Immature natural killer cell (primary cell): ENCODE measurements at regions not wholly inside any gene's neighbourhood (a gene's known extent, or its start where the extent isn't known, plus 50 kb on each side); places are given as distances from the start of the nearest gene placed in this dataset.
"Not testable (repeated sequence)": the region's sequence is repeated elsewhere in the genome, so short reads cannot be mapped to it uniquely, and the experiment has no call there.

ENCODE experiments used
- DNase-seq, 3 donors: peaks; one replicate each; pipeline ENCODE4 v3.0.0; 2022; ENCODE audit warnings: mixed read lengths in 1 of 3
- H3K27ac Mint-ChIP-seq, 6 donors: one replicate each; pipeline ENCODE4 v1.8.0; 2020; ENCODE audit warnings: mixed read lengths in 6 of 6, mild to moderate bottlenecking in 5 of 6, inconsistent platforms in 4 of 6, moderate library complexity in 3 of 6
- H3K27me3 Mint-ChIP-seq, 3 donors: one replicate each; pipeline ENCODE4 v1.8.0; 2020 to 2021; ENCODE audit warnings: low read depth in 3 of 3, mild to moderate bottlenecking in 3 of 3, mixed read lengths in 3 of 3, moderate library complexity in 3 of 3, inconsistent platforms in 1 of 3
- H3K36me3 Mint-ChIP-seq, 3 donors: one replicate each; pipeline ENCODE4 v1.8.0; 2020; ENCODE audit warnings: mixed read lengths in 3 of 3, inconsistent platforms in 2 of 3, mild to moderate bottlenecking in 2 of 3
- H3K4me1 Mint-ChIP-seq, 2 donors: one replicate each; pipeline ENCODE4 v1.8.0; 2020; ENCODE audit warnings: inconsistent platforms in 2 of 2, mild to moderate bottlenecking in 2 of 2, mixed read lengths in 2 of 2, moderate library complexity in 1 of 2
- H3K4me3 Mint-ChIP-seq, 5 donors: one replicate each; pipeline ENCODE4 v1.8.0; 2020; ENCODE audit warnings: mild to moderate bottlenecking in 5 of 5, mixed read lengths in 5 of 5, inconsistent platforms in 3 of 5, moderate library complexity in 3 of 5
- H3K9me3 Mint-ChIP-seq, 6 donors: one replicate each; pipeline ENCODE4 v1.8.0; 2020; ENCODE audit warnings: mild to moderate bottlenecking in 6 of 6, mixed read lengths in 6 of 6, inconsistent platforms in 4 of 6, moderate library complexity in 3 of 6

DNA sequence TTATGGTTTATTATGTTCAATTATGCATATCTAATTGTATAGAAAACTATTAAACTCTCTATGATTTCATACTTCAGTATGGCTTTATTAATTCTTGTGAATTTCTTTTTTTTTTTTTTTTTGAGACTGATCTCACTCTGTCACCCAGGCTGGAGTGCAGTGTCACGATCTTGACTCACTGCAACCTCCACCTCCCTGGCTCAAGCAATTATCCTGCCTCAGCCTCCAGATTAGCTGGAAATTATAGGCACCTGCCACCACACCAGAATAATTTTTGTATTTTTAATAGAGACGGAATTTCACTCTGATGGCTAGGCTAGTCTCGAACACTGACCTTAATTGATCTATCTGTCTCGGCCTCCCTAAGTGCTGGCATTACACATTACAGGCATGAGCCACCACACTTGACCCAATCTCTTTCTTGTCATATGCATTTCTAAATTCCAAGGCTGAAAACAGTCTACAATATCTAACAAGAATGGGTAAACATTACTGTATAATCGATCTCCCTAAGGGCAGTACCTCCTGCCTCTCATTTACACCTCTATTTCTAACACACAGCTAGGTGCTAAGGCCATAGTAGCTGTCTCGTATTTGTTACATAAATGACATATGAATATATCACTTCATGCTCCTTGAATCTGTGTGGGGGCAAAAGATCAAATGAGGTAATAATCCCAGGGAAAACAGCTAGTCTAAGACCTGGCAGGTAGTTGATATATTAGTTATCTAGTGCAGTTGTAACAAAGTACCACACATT lies 258.2 kb upstream of the CDH8 start:
- no peak overlapping the region for H3K27ac Mint-ChIP-seq
- H3K4me1 Mint-ChIP-seq = no peaks in the 10 kb centered on the region
- DNase-seq = no peak
- H3K9me3 Mint-ChIP-seq = peaks cover 8 to 60% (median 27%) of the 10 kb centered on the region in 6 donors
- no peaks in the 10 kb centered on the region for H3K27me3 Mint-ChIP-seq
- no peak overlapping the region for H3K4me3 Mint-ChIP-seq
- no peaks in the 10 kb centered on the region for H3K36me3 Mint-ChIP-seq

- no peak overlapping the region for H3K4me3 Mint-ChIP-seq
- peaks cover 0 to 1% (median 0%) of the 10 kb centered on the region in 3 donors for H3K27me3 Mint-ChIP-seq
- DNase-seq = no peak
- H3K36me3 Mint-ChIP-seq = no peaks in the 10 kb centered on the region
- no peaks in the 10 kb centered on the region for H3K4me1 Mint-ChIP-seq
- H3K9me3 Mint-ChIP-seq = peaks cover 7 to 36% (median 24%) of the 10 kb centered on the region in 6 donors
- no peak overlapping the region for H3K27ac Mint-ChIP-seq
Measured at GRCh38 chr16:62288990-62289629, 252.9 kb upstream of the CDH8 start.

DNA sequence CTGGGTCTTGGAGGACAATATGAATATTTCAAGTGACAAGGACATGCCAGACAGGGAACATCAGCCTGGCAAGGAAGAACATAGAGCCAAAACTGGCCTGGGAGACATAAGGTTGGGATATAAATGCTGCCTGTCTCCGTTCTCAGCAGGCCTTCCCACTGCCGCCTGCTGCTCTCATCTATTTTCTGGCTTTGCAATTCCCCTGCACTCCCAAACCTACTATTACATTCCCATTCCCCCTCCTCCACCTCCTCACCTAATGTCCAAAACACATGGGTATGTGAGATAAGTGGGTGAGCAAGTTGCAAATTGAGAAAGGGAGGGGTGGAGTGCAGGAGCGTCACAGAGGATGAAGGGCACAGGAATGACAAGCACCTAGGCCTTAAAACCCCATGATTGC lies 244.3 kb upstream of the CDH8 start:
- no peaks in the 10 kb centered on the region for H3K27me3 Mint-ChIP-seq
- H3K4me1 Mint-ChIP-seq = no peaks in the 10 kb centered on the region
- no peak for DNase-seq
- peaks cover 2 to 37% (median 12%) of the 10 kb centered on the region in 6 donors for H3K9me3 Mint-ChIP-seq
- H3K36me3 Mint-ChIP-seq = no peaks in the 10 kb centered on the region
- no peak overlapping the region for H3K27ac Mint-ChIP-seq
- no peak overlapping the region for H3K4me3 Mint-ChIP-seq

DNA sequence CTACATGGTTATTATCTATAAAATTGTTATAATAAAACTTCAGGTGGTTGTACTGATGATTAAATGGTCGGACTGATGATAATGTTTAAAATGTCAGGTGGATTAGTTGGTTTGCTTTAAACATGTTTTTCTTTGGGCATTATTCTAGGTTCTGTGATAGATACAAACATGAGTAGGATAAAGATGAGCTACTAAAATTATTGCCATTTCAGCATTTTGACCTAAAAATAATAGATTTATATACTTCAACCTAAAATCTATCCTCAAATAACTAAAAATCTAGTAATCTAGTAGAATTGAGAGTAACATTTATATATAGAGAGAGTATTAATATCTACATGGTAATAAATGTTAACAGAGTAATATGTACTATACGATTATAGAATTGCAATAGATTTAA lies 241.7 kb upstream of the CDH8 start:
- no peak overlapping the region for H3K27ac Mint-ChIP-seq
- no peaks in the 10 kb centered on the region for H3K27me3 Mint-ChIP-seq
- no peak for DNase-seq
- no peaks in the 10 kb centered on the region for H3K4me1 Mint-ChIP-seq
- no peaks in the 10 kb centered on the region for H3K36me3 Mint-ChIP-seq
- no peak overlapping the region for H3K4me3 Mint-ChIP-seq
- H3K9me3 Mint-ChIP-seq = peaks cover 4 to 54% (median 18%) of the 10 kb centered on the region in 6 donors

GRCh38 chr16:62276637-62277036 lies 240.4 kb upstream of the CDH8 start:
- H3K4me3 Mint-ChIP-seq = no peak overlapping the region
- H3K4me1 Mint-ChIP-seq = no peaks in the 10 kb centered on the region
- H3K9me3 Mint-ChIP-seq = peaks cover 4 to 62% (median 19%) of the 10 kb centered on the region in 6 donors
- no peak overlapping the region for H3K27ac Mint-ChIP-seq
- DNase-seq = no peak
- H3K27me3 Mint-ChIP-seq = no peaks in the 10 kb centered on the region
- H3K36me3 Mint-ChIP-seq = no peaks in the 10 kb centered on the region

- H3K4me1 Mint-ChIP-seq = peaks cover 0 to 1% of the 10 kb centered on the region in 2 donors
- H3K36me3 Mint-ChIP-seq = no peaks in the 10 kb centered on the region
- H3K27me3 Mint-ChIP-seq = no peaks in the 10 kb centered on the region
- no peak for DNase-seq
- no peak overlapping the region for H3K27ac Mint-ChIP-seq
- no peak overlapping the region for H3K4me3 Mint-ChIP-seq
- H3K9me3 Mint-ChIP-seq = peaks cover 7 to 62% (median 32%) of the 10 kb centered on the region in 6 donors
Measured at GRCh38 chr16:62272035-62272434, 235.8 kb upstream of the CDH8 start.

DNA sequence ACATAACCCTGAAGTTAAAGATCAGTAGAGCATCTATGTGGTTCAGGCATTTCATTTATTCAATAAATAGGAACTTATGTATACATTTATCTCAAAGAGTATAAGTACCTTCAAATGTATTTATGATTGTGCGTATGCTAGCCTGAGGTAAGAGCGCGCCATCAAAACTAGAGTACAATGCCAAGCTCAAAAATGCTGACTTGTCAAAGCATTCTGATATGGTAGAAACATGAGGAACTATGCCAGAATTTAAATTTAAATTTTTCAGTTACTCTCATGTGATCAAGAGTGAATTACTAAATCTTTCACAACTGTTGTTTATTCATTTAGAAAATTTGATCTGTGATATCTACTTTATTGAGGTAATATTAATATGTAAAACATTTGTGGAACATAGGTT lies 225.5 kb upstream of the CDH8 start:
- DNase-seq = no peak
- no peaks in the 10 kb centered on the region for H3K27me3 Mint-ChIP-seq
- H3K4me1 Mint-ChIP-seq = no peaks in the 10 kb centered on the region
- H3K27ac Mint-ChIP-seq = no peak overlapping the region
- no peaks in the 10 kb centered on the region for H3K36me3 Mint-ChIP-seq
- no peak overlapping the region for H3K4me3 Mint-ChIP-seq
- peaks cover 14 to 76% (median 30%) of the 10 kb centered on the region in 6 donors for H3K9me3 Mint-ChIP-seq

DNA sequence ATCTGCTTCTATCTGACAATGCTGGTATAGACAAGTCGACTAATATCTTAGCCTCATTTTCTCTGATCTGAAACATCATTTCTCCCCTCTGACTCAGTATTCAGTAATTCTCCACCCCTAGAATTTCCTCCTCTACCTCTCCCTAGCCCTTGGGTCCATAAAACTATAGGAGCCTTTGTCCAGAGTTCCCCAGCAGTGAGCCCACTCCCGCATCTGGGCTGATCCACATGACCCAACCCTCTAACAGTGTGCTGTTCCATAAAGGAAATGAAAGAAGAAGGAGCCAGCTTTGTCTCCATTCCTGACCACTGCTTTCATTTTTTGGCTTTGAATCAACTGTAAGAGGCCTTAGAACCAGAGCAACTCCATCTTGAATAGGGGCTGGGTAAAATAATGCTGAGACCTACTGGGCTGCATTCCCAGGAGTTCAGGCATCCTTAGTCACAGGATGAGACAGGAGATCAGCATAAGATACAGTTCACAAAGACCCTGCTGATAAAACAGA lies 222.7 kb upstream of the CDH8 start:
- not testable (repeated sequence) for H3K4me3 Mint-ChIP-seq, H3K4me1 Mint-ChIP-seq

DNA sequence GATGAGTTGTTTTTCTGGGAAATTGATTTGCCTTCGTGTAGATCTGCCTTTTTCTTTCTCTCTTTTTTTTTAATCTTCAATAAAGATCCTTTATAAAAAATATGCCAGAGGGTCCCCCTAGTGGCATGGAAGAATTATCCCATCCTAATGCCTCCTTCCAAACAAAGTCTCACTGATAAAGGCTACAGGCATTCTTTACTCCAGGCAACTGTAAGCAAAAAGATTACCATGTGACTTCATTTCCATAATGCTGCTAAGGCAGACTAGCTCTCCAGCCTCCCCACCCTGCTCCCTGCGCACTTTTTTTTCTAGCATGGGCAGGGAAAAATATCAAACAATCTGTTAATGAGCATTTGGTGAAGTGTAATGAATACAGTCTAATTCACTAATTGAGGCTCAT lies 220.2 kb upstream of the CDH8 start:
- Mint-ChIP-seq H3K9me3 (peaks cover 4 to 70% (median 21%) of the 10 kb centered on the region in 6 donors), H3K36me3 (no peaks in the 10 kb centered on the region), H3K4me1 (no peaks in the 10 kb centered on the region), H3K27me3 (no peaks in the 10 kb centered on the region), H3K4me3 (no peak overlapping the region), H3K27ac (no peak overlapping the region)
- DNase-seq = no peak

More for the DNA sequence above, 222.7 kb upstream of the CDH8 start:
- H3K36me3 Mint-ChIP-seq, H3K27me3 Mint-ChIP-seq, DNase-seq, H3K27ac Mint-ChIP-seq: not testable (repeated sequence)
- peaks cover 4 to 77% (median 18%) of the 10 kb centered on the region in 6 donors for H3K9me3 Mint-ChIP-seq

GRCh38 chr16:62254847-62255246 lies 218.6 kb upstream of the CDH8 start:
- no peak for DNase-seq
- Mint-ChIP-seq H3K4me1 (no peaks in the 10 kb centered on the region), H3K9me3 (peaks cover 6 to 63% (median 19%) of the 10 kb centered on the region in 6 donors), H3K27me3 (no peaks in the 10 kb centered on the region), H3K36me3 (no peaks in the 10 kb centered on the region), H3K27ac (no peak overlapping the region), H3K4me3 (no peak overlapping the region)

DNA sequence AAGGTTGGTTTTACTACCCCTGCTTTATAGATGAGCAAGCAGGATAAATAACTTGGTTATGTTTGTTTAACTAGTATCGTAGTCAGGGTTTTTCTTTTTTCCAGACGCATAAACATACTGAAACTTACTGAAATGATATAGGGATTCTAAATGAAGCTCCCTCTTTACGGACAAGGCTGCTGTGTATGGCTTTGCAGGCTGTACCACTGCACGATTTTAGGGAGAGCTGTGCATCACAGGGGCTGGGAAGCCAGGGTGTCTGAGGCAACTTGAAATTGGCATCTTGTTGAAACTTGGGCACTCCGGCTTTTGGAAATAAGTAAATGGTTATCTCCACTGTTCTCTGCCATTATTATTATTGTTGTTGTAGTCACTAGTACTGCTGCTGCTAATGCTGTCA lies 218.1 kb upstream of the CDH8 start:
- H3K4me1 Mint-ChIP-seq = no peaks in the 10 kb centered on the region
- DNase-seq = no peak
- H3K9me3 Mint-ChIP-seq = peaks cover 5 to 65% (median 20%) of the 10 kb centered on the region in 6 donors
- H3K27ac Mint-ChIP-seq = no peak overlapping the region
- no peaks in the 10 kb centered on the region for H3K27me3 Mint-ChIP-seq
- H3K4me3 Mint-ChIP-seq = no peak overlapping the region
- H3K36me3 Mint-ChIP-seq = no peaks in the 10 kb centered on the region

GRCh38 chr16:62253966-62254365 lies 217.7 kb upstream of the CDH8 start:
- no peaks in the 10 kb centered on the region for H3K27me3 Mint-ChIP-seq
- no peaks in the 10 kb centered on the region for H3K4me1 Mint-ChIP-seq
- DNase-seq = no peak
- no peaks in the 10 kb centered on the region for H3K36me3 Mint-ChIP-seq
- no peak overlapping the region for H3K4me3 Mint-ChIP-seq
- no peak overlapping the region for H3K27ac Mint-ChIP-seq
- peaks cover 5 to 66% (median 22%) of the 10 kb centered on the region in 6 donors for H3K9me3 Mint-ChIP-seq

DNA sequence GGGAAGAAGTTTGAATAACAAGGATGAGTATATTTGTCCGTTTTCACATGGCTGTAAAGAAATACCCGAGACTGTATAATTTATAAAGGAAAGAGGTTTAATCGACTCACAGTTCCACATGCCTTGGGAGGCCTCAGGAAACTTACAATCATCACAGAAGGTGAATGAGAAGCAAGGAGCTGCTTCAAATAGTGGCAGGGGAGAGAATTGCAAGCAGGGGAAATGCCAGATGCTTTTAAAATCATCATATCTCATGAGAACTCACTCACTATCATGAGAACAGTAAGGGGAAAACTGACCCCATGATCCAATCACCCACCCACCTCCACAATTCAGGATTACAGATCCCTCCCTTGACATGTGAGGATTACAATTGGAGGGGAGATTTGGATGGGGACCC lies 212.8 kb upstream of the CDH8 start:
- Mint-ChIP-seq H3K4me3 (no peak overlapping the region), H3K36me3 (no peaks in the 10 kb centered on the region), H3K4me1 (no peaks in the 10 kb centered on the region), H3K27ac (no peak overlapping the region), H3K9me3 (peaks cover 5 to 53% (median 19%) of the 10 kb centered on the region in 6 donors), H3K27me3 (no peaks in the 10 kb centered on the region)
- no peak for DNase-seq

GRCh38 chr16:62240722-62241121 lies 204.5 kb upstream of the CDH8 start:
- no peaks in the 10 kb centered on the region for H3K36me3 Mint-ChIP-seq
- no peak overlapping the region for H3K27ac Mint-ChIP-seq
- H3K4me3 Mint-ChIP-seq = no peak overlapping the region
- H3K4me1 Mint-ChIP-seq = no peaks in the 10 kb centered on the region
- peaks cover 4 to 42% (median 7%) of the 10 kb centered on the region in 6 donors for H3K9me3 Mint-ChIP-seq
- no peak for DNase-seq
- H3K27me3 Mint-ChIP-seq = peaks cover 0 to 2% (median 0%) of the 10 kb centered on the region in 3 donors
